Keratinocyte (primary cell): ENCODE measurements at regions not wholly inside any gene's neighbourhood (a gene's known extent, or its start where the extent isn't known, plus 50 kb on each side); places are given as distances from the start of the nearest gene placed in this dataset.

Experiments
- EZH2 ChIP-seq: IDR thresholded peaks from one replicate; pipeline ENCODE4 v1.6.1; 2012; ENCODE audit warnings: inconsistent platforms, mild to moderate bottlenecking, low read length, moderate library complexity
- TF ChIP-seq, protein P1 (sequence below), 3 experiments: IDR thresholded peaks in 1 of 3; conservative IDR thresholded peaks in 1 of 3; optimal IDR thresholded peaks in 1 of 3; 2 replicates in 2 of 3; 3 replicates in 1 of 3; pipeline versions ENCODE3 to v1.5.1; 2011; ENCODE audit warnings: low read length in 3 of 3, mild to moderate bottlenecking in 3 of 3, moderate library complexity in 2 of 3, control low read depth in 1 of 3, inconsistent platforms in 1 of 3; ENCODE audit not compliant: insufficient read depth in 2 of 3; ENCODE audit errors: extremely low read depth in 1 of 3

DNA sequence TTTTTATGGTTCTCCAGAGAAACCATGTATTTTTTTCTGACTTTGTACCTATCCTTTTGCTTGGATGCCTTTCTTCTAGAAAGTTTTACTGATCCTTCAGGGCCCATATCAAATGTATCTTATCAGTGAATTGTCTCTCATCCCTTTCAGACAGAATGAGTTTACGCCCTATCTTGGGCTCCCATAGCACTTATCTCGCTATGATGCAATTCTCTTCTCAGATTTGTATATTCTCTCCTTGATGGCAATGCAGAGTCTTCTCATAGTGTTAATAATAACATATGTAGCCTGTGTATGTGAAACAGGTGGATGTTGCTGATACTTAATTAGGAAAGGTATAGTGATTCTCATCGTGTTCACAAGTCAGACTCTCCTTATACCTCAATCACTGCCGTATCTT, 336.2 kb downstream of the UTRN start:
- TF ChIP-seq EZH2 = no peak
- TF ChIP-seq, protein P1, sequence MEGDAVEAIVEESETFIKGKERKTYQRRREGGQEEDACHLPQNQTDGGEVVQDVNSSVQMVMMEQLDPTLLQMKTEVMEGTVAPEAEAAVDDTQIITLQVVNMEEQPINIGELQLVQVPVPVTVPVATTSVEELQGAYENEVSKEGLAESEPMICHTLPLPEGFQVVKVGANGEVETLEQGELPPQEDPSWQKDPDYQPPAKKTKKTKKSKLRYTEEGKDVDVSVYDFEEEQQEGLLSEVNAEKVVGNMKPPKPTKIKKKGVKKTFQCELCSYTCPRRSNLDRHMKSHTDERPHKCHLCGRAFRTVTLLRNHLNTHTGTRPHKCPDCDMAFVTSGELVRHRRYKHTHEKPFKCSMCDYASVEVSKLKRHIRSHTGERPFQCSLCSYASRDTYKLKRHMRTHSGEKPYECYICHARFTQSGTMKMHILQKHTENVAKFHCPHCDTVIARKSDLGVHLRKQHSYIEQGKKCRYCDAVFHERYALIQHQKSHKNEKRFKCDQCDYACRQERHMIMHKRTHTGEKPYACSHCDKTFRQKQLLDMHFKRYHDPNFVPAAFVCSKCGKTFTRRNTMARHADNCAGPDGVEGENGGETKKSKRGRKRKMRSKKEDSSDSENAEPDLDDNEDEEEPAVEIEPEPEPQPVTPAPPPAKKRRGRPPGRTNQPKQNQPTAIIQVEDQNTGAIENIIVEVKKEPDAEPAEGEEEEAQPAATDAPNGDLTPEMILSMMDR (optimal IDR thresholded peaks at IDR 0.05 in 1 of 3, IDR thresholded peaks at IDR 0.05 in 1 of 3, conservative IDR thresholded peaks at IDR 0.05 in 1 of 3; ENCODE audit: extremely low read depth in 1 of 3, insufficient read depth in 2 of 3, low read length in 3 of 3) = no peak
